A673 (cell line): ENCODE measurements at regions not wholly inside any gene's neighbourhood (a gene's known extent, or its start where the extent isn't known, plus 50 kb on each side); places are given as distances from the start of the nearest gene placed in this dataset.

Experiments
- EZH2 ChIP-seq: fragments of 200-600 bp; sonication (generic); IDR thresholded peaks from 2 replicates; pipeline ENCODE4 v1.6.1; 2017; ENCODE audit warnings: borderline replicate concordance, low read depth, mild to moderate bottlenecking, mixed read lengths, antibody characterized with exemption, low read length; ENCODE audit not compliant: poor library complexity, severe bottlenecking
- TF ChIP-seq, protein P1 (sequence below): fragments of 300-800, 200-600 bp; sonication (generic); conservative IDR thresholded peaks from 2 replicates; pipeline ENCODE4 v1.5.1; 2017; ENCODE audit warnings: low read depth, mild to moderate bottlenecking, antibody characterized with exemption, low read length, moderate library complexity, mixed read lengths

DNA sequence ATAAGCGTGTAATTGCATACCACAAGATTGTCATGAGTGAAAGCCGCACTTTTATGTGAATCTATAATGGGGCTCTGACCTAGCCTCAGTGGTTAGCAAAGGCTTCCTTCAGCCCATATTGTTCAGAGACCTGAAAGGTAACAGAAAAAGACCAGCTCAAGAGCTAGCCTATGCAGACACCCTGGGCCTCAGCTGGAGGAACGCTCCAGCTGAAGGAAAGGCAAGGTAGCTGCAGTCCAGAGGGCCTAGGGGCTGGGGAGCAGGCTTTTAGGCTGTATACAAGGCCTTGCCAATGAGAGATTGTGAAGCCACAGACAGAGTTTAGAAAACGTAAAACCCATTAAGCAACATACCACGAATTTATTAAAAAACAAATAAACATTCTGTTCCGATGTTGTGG lies 246.6 kb upstream of the GHITM start:
- TF ChIP-seq, protein P1, sequence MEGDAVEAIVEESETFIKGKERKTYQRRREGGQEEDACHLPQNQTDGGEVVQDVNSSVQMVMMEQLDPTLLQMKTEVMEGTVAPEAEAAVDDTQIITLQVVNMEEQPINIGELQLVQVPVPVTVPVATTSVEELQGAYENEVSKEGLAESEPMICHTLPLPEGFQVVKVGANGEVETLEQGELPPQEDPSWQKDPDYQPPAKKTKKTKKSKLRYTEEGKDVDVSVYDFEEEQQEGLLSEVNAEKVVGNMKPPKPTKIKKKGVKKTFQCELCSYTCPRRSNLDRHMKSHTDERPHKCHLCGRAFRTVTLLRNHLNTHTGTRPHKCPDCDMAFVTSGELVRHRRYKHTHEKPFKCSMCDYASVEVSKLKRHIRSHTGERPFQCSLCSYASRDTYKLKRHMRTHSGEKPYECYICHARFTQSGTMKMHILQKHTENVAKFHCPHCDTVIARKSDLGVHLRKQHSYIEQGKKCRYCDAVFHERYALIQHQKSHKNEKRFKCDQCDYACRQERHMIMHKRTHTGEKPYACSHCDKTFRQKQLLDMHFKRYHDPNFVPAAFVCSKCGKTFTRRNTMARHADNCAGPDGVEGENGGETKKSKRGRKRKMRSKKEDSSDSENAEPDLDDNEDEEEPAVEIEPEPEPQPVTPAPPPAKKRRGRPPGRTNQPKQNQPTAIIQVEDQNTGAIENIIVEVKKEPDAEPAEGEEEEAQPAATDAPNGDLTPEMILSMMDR: no peak
- TF ChIP-seq EZH2: no peak
